Stomach (tissue), 8 donors: ENCODE measurements at regions not wholly inside any gene's neighbourhood (a gene's known extent, or its start where the extent isn't known, plus 50 kb on each side); places are given as distances from the start of the nearest gene placed in this dataset.

Source experiments
- DNase-seq, 2 donors: peaks; one replicate each; pipeline versions ENCODE4 v3.0.0 to v3.0.0-alpha.2; 2013 to 2019
- H3K27ac ChIP-seq, 5 donors: fragments of 200-600 bp in 4 of 5; sonication (generic) in 4 of 5; one replicate each; pipeline ENCODE4 v1.5.1; 2013 to 2019; ENCODE audit warnings: mild to moderate bottlenecking in 1 of 5, moderate library complexity in 1 of 5
- H3K27me3 ChIP-seq, 3 donors: fragments of 200-600 bp; sonication (generic); one replicate each; pipeline ENCODE4 v1.5.1; 2017 to 2019; ENCODE audit warnings: mixed run types in 1 of 3
- H3K36me3 ChIP-seq, 4 donors: fragments of 200-600 bp; sonication (generic); 1 replicate in 3 of 4; 2 replicates in 1 of 4; pipeline ENCODE4 v1.5.1; 2016 to 2019
- H3K4me1 ChIP-seq, 4 donors: fragments of 200-600 bp; sonication (generic); one replicate each; pipeline ENCODE4 v1.5.1; 2016 to 2019
- H3K4me3 ChIP-seq, 4 donors: fragments of 200-600 bp; sonication (generic) in 3 of 4; one replicate each; pipeline ENCODE4 v1.5.1; 2016 to 2019; ENCODE audit warnings: mild to moderate bottlenecking in 1 of 4
- H3K9me3 ChIP-seq, 4 donors: fragments of 200-600 bp; sonication (generic); one replicate each; pipeline ENCODE4 v1.5.1; 2016 to 2019
- CTCF ChIP-seq, 7 experiments: fragments of 450-650 bp in 4 of 7; fragments of 200-600 bp in 3 of 7; sonication (generic) in 3 of 7; IDR thresholded peaks; one replicate each; pipeline ENCODE4 v1.5.1; 2016 to 2019; ENCODE audit warnings: antibody characterized with exemption in 7 of 7, control low read depth in 2 of 7, mild to moderate bottlenecking in 1 of 7
- EP300 ChIP-seq: sonication (generic); formaldehyde crosslinking; IDR thresholded peaks from one replicate; pipeline ENCODE4 v1.6.1; 2017; ENCODE audit warnings: antibody characterized with exemption
- POLR2A ChIP-seq, 4 donors: fragments of 450-650 bp; IDR thresholded peaks; one replicate each; pipeline ENCODE4 v1.6.1; 2016; ENCODE audit warnings: antibody characterized with exemption in 4 of 4, control low read depth in 2 of 4, mild to moderate bottlenecking in 1 of 4, moderate library complexity in 1 of 4
- POLR2AphosphoS5 ChIP-seq, 3 donors: sonication (generic); formaldehyde crosslinking; IDR thresholded peaks; one replicate each; pipeline ENCODE4 v1.6.1; 2016; ENCODE audit warnings: antibody characterized with exemption in 3 of 3
- WGBS, 5 donors: extraction: QIAGEN DNeasy Blood & Tissue Kit in 3 of 5; methylation state at CpG; one replicate each; pipeline versions ENCODE4 v1.1.5 to v1.1.7; 2013 to 2018; 5-methylcytosine and 5-hydroxymethylcytosine counted together
- intact Hi-C: fragments of 100-400 bp; cut with DNase I; formaldehyde crosslinking; loops from one replicate; pipeline ENCODE4 v1.15.1; 2023; ENCODE audit warnings: low total_unique reads
- donor health status: healthy with polysubstance abuse.
- donor health status: Bipolar disorder and iron deficiency.
- donor health status: healthy.

GRCh38 chr1:181202986-181203555, 114.6 kb downstream of the IER5 start:
- 71 to 81% (median 77%) methylated on average over 6 to 7 of the region's 7 CpGs for WGBS, 5 donors
- H3K36me3 ChIP-seq = no peaks in the 10 kb centered on the region
- peaks cover 0 to 6% (median 5%) of the 10 kb centered on the region in 4 donors for H3K9me3 ChIP-seq
- no peaks in the 10 kb centered on the region for H3K4me1 ChIP-seq
- no peak overlapping the region for H3K27ac ChIP-seq
- TF ChIP-seq POLR2AphosphoS5 (IDR thresholded peaks at IDR 0.05) = no peak
- TF ChIP-seq CTCF (IDR thresholded peaks at IDR 0.05) = no peak
- TF ChIP-seq EP300 = no peak
- no peak for TF ChIP-seq POLR2A (IDR thresholded peaks at IDR 0.05)
- H3K4me3 ChIP-seq = no peak overlapping the region
- no peak for DNase-seq
- H3K27me3 ChIP-seq = peaks cover 0 to 8% (median 0%) of the 10 kb centered on the region in 3 donors
- intact Hi-C loops = no loop called here

- Histone ChIP-seq H3K36me3 (no peaks in the 10 kb centered on the region), H3K27me3 (peaks cover 0 to 8% (median 0%) of the 10 kb centered on the region in 3 donors), H3K9me3 (peaks cover 0 to 6% (median 5%) of the 10 kb centered on the region in 4 donors), H3K4me1 (no peaks in the 10 kb centered on the region), H3K4me3 (no peak overlapping the region), H3K27ac (no peak overlapping the region)
- DNase-seq = no peak
- 74 to 84% (median 78%) methylated on average over 6 of the region's 6 CpGs for WGBS, 5 donors
- no peak for TF ChIP-seq POLR2A (IDR thresholded peaks at IDR 0.05)
- no peak for TF ChIP-seq POLR2AphosphoS5 (IDR thresholded peaks at IDR 0.05)
- TF ChIP-seq CTCF (IDR thresholded peaks at IDR 0.05) = no peak
- no peak for TF ChIP-seq EP300
- intact Hi-C loops = no loop called here
These were observed 116.0 kb downstream of the IER5 start for GRCh38 chr1:181204530-181204929.

GRCh38 chr1:181205901-181206300, 117.4 kb downstream of the IER5 start:
- TF ChIP-seq POLR2AphosphoS5 (IDR thresholded peaks at IDR 0.05) (no peak), POLR2A (IDR thresholded peaks at IDR 0.05) (no peak), EP300 (no peak), CTCF (IDR thresholded peaks at IDR 0.05) (no peak)
- 60 to 68% (median 66%) methylated on average over 10 of the region's 10 CpGs for WGBS, 5 donors
- no peaks in the 10 kb centered on the region for H3K36me3 ChIP-seq
- no peak for DNase-seq
- H3K4me3 ChIP-seq = no peak overlapping the region
- no peaks in the 10 kb centered on the region for H3K4me1 ChIP-seq
- no peak overlapping the region for H3K27ac ChIP-seq
- intact Hi-C loops = no loop called here
- H3K9me3 ChIP-seq = no peaks in the 10 kb centered on the region
- H3K27me3 ChIP-seq = peaks cover 0 to 12% (median 0%) of the 10 kb centered on the region in 3 donors

GRCh38 chr1:181206513-181206912, 118.0 kb downstream of the IER5 start:
- no peaks in the 10 kb centered on the region for H3K9me3 ChIP-seq
- H3K4me3 ChIP-seq = no peak overlapping the region
- WGBS, 5 donors = 51 to 75% (median 63%) methylated on average over 6 to 8 of the region's 8 CpGs
- no peak overlapping the region for H3K27ac ChIP-seq
- no peaks in the 10 kb centered on the region for H3K36me3 ChIP-seq
- no peaks in the 10 kb centered on the region for H3K4me1 ChIP-seq
- TF ChIP-seq POLR2AphosphoS5 (IDR thresholded peaks at IDR 0.05) (no peak), CTCF (IDR thresholded peaks at IDR 0.05) (no peak), POLR2A (IDR thresholded peaks at IDR 0.05) (no peak), EP300 (no peak)
- peaks cover 0 to 12% (median 0%) of the 10 kb centered on the region in 3 donors for H3K27me3 ChIP-seq
- intact Hi-C loops = no loop called here
- no peak for DNase-seq
